GM18505 (cell line): ENCODE measurements at regions not wholly inside any gene's neighbourhood (a gene's known extent, or its start where the extent isn't known, plus 50 kb on each side); places are given as distances from the start of the nearest gene placed in this dataset.

Source experiments
- ATAC-seq: cut with Tn5 transposase; IDR thresholded peaks from one replicate; pipeline ENCODE4 v1.9.1; 2021; ENCODE audit not compliant: unreplicated experiment
- POLR2A ChIP-seq: IDR thresholded peaks from 4 replicates; pipeline ENCODE4 v1.6.1; 2011; ENCODE audit warnings: borderline replicate concordance; ENCODE audit not compliant: insufficient read depth, insufficient read length; ENCODE audit errors: extremely low read depth

DNA sequence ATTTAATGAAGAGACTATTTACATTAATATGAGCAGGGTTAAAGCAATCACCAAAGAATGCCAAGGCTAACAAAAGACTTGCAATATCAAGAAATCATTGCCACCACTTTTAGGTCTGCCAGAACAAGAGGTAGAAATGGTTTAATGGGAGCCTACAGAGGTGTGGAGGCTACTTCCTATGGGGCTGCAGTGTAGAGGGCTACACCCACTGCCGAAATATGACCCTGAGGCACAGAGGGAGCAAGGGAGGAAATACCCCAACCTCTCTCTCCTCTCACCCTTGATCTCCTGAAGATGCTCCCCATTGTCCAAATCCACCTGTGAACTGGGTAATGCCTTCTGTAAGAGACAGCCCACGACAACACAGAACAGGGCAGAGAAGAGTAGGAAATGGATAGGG, 315.4 kb downstream of the SMAD2 start:
- ATAC-seq, result no peak
- TF ChIP-seq POLR2A, result no peak

DNA sequence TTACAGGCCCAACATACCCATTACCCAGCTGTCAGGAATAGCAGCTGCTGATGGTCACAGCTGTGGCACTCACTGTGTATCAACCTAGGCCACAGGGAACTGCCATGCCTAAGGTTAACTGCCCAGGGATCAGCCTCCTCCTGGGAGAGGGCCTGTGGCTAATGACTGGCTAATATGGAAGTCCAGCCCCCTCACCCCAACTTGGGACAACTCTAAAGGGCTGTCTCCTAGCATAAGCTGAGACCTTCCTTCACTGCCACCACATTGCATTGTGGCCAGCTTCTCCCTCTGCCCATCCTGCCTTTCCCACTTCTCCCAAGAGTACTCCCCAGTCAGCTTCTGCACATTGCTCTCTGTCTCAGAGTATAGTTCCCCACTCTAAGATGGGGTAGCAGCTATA, 316.5 kb downstream of the SMAD2 start:
- ATAC-seq, result no peak
- TF ChIP-seq POLR2A, result no peak

DNA sequence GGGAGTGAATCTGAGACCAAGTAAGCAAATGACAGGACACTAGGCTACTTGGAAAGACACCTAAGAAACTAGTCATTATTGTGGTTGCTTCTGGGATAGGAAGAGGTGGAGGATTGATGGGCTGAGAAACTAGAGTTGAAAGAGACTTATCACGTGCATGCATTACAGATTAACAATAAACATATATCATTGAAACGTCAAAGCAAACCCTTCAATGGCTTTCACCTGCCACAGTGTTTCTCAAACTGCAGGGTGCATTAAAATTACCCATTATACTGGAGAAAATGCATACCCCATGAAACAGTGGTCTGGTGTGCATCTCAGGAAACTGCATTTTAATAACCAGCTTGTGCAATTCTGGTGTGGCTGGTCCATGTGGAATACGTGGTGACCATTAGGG, 318.8 kb downstream of the SMAD2 start:
- TF ChIP-seq POLR2A, result no peak

DNA sequence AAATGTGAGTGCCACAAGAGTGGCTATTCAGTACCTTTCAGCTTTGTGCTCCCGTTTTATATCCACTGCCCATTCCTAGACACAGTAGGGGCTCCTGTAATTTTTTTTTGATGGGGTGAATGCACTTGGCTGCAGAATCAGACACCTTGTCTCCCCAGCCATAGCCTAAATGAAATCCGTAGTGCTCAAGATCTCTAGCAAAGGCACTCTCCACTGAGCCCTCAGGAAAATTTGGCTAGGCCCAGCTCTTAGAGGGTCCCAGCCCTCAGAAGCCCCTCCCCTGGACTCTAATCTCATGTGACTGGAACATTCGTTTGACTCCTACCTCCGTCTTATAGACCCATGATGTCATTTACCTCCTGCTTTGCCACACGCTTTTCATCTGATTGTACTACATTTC, 323.9 kb downstream of the SMAD2 start:
- no peak for ATAC-seq
- no peak for TF ChIP-seq POLR2A

More for the DNA sequence above, 318.8 kb downstream of the SMAD2 start:
- ATAC-seq, result no peak

DNA sequence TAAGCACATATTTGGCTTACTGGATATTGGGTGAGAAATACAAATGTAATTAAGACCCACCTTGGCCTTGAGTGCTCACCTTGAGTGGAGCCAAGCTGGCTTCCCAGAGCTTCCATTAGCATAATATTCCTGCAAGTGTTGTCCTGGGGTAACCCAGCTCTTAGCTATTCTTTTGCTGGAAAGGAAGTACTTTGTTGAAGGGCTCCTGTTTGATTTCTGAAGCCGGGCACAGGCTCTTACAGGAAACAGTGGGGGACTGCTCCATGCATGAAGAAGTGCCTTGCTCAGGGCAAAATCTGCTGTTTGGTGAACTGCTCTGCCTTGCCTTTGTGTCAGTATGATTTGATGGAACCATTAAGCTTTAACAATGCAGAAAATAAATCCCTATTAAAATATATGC, 325.4 kb downstream of the SMAD2 start:
- ATAC-seq, result no peak
- TF ChIP-seq POLR2A, result no peak

DNA sequence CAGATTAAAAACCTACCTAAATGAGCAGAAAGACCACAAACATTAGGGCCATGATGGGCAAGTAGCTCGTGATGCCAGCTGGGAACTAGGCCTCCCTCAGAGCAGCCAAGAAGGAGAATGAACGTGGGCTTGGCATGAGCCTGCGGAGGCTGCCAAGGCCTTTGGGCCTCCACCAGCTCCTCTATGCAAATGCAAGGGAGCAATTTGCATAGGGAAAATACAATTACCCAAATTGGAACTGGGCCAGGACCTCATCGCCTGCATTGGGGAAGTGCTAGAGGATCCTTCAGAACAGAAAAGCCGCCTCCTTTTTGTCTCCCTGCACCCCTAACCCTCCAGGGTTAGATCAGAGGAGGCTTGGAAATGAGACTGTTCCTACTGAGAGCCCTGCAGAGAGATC, 326.4 kb downstream of the SMAD2 start:
- TF ChIP-seq POLR2A, result no peak

DNA sequence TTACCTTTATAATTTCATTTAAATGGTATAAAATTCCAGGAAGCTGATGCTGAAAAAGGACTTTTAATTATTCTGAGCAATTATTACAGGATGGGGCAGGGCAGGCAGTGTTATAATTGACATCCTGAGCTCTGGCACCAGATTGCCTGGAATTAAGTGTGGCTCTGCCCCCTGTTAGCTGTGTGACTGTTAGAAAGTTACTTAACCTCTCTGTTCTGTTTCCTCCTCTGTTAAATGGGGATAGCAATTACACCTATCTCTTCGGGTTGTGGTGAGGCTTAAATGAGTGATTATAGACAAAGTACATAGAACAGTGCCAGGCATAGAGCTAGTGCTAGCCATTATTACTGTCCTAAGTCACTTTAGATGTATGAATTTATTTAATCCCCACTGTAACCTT, 327.3 kb downstream of the SMAD2 start:
- no peak for TF ChIP-seq POLR2A
- ATAC-seq, result no peak

More for the DNA sequence above, 326.4 kb downstream of the SMAD2 start:
- no peak for ATAC-seq

DNA sequence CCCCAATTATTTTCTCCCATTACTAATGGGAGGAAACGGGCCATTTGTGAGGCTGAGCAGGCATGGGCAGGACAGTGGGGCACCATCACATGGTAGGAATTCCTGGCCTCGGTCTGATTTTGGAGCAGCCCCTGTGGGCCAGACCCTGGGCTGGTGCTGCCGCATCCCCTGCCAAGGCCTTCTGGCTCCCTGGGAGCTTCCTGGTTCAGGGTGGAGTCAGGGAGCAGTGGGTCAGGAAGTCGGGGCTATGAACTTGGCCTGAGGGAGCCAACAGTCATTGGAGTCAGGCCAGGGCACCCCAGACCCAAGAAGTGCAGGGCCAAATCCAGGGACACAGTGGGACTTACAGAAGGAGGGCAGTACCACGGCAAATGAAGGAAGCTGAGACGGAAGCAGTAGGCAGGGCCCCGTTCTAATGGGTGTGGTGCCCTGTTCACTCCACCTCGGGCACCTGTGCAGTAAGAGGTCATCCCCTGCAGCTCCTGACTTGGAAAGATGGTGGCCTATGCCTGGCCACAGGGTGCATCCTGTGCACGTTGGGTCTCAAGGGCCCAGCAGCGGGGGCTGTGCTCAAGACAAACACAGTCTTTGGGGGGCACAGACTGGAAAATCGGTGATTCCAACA, 328.1 kb downstream of the SMAD2 start:
- TF ChIP-seq POLR2A, result no peak
- no peak for ATAC-seq

DNA sequence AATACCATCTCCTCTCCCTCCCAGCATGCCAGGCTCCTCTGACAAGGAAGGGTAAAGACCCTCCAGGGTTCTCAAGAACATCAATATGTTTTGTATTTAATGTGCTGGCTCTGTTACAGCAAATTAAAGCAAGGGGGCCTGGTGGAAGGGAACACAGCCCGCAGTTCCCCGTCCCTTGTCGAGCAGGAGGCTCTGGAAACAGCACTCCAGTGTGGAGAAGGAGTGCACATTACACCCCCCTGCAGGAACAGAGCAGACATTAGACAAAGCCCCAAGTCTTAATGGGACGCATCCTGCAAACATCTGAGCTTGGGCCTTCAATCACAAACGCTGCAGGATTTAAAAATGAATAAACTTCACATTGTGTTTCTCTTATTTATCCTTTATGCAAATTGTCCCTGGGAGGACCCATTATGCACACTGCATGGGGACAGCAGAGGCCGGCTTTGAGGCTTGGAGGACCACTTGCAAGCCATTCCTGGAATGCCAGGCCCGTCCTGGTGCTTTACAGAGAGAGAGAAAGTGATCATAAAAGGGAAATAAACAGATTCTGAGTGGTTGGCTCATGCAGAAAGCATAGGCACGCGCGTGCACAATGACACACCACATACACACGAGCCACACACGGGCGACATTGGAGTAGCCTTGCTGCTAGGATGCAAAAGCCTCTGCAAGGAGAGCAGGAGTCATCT, 328.7 kb downstream of the SMAD2 start:
- no peak for TF ChIP-seq POLR2A
- ATAC-seq, result no peak

DNA sequence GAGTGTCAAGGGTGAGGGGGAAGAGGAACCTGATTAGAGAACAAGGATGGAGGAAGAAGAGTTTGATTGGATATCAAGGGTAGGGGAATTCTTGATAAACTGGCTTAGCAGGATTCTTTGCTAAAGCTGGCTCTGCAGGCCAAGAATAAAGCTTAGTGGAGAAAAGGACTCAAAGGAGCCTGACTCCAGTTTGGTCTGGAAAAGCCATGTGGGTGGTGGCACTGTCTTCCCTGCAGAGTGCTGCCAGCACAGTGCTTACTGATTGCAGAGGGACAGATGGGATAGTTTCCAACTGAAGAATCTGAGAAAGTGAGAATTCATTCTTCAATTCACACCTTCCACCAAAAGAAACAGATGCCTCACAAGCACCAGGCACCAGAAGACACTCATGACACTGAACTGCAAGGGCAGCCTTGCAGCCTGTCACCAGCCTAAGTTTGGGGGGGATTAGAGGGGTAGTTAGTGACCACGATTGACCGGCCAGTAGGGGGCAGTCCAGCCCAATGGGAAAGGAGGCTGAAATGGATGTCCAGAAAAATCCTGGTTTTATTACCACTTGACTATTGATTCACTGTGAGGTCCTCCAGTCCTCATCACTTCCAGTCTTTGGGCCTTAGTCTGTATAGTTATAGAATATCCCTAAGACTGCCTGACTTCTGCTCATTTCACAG, 334.5 kb downstream of the SMAD2 start:
- no peak for TF ChIP-seq POLR2A
- no peak for ATAC-seq

DNA sequence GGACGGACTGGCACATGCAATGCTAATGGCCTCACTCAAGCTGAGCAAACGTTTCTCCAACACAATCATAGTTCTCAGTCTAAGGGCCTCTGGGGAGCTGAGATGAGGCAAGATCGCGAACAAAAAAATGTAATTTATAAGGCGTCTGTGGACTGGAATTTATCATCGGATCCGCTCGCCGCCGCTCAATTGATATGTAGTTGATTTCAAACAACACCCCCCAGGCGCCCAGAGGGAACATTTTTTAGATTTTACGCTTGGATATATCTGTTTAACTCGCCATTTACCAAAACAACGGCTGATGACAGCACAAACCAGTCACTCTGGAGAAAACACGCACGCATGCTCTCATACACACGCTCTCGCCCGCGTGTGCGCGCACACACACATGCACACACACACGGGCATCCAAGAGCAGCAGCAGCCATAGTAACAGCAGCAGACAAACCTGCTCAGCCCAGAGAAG, 335.8 kb downstream of the SMAD2 start:
- no peak for ATAC-seq
- TF ChIP-seq POLR2A, result no peak

DNA sequence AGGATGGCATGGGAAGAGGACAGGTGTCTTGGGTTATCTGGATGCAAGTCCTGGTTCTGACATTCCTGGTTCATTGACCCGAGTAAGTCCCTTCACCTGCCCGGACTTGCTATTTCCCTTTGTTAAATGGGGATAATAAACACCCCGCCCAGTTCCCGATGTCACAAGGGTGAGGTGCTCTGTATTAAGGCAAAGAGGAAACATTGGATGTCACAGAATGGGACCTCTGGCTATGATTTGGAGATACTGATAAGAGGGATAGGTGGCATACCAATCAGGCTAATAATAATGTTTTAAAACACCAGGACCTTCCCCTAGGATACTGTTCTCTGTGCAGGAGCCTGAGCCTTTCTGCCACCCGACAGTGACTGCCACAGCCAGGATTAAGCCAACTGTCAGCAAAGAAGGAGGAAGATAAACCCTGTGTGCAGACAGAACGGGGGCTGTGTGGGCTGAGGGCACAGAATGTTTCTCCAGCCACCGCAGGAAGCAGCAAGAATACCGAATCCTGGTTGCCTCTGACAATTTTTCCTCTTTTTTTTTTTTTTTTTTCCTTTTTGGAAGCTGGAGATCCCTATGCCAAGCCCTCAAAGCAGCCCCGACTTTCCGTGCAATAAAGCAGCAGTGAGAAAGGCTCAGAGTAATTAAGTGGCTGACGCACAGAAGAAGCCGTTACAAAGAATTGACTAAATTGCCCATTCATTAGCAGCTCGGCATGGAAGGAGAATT, 336.6 kb downstream of the SMAD2 start:
- no peak for ATAC-seq
- TF ChIP-seq POLR2A, result no peak

DNA sequence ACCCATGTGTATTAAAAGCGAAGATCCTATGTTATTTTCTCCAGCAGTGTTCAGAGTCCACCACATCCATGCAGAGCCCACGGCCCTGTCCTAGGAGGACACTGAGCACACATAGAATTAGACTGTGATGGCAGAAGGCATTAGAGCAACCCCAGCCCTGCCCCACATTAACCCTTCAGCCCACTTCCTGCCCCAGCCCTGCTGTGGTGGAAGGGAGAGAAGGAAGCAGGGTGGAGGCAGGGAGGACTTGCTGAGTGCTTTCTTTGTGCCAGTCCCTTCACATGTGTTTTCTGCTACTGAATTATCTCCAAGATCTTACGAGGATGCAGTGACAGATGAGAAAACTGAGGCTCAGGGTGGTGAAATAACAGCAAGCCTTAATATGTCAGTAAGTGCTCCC, 339.0 kb downstream of the SMAD2 start:
- no peak for TF ChIP-seq POLR2A
- ATAC-seq, result no peak
